Stomach (tissue), 8 donors: ENCODE measurements at regions not wholly inside any gene's neighbourhood (a gene's known extent, or its start where the extent isn't known, plus 50 kb on each side); places are given as distances from the start of the nearest gene placed in this dataset.
"Not testable (repeated sequence)": the region's sequence is repeated elsewhere in the genome, so short reads cannot be mapped to it uniquely, and the experiment has no call there.

Experiments used
- DNase-seq, 2 donors: peaks; one replicate each; pipeline versions ENCODE4 v3.0.0 to v3.0.0-alpha.2; 2013 to 2019
- H3K27ac ChIP-seq, 5 donors: fragments of 200-600 bp in 4 of 5; sonication (generic) in 4 of 5; one replicate each; pipeline ENCODE4 v1.5.1; 2013 to 2019; ENCODE audit warnings: mild to moderate bottlenecking in 1 of 5, moderate library complexity in 1 of 5
- H3K27me3 ChIP-seq, 3 donors: fragments of 200-600 bp; sonication (generic); one replicate each; pipeline ENCODE4 v1.5.1; 2017 to 2019; ENCODE audit warnings: mixed run types in 1 of 3
- H3K36me3 ChIP-seq, 4 donors: fragments of 200-600 bp; sonication (generic); 1 replicate in 3 of 4; 2 replicates in 1 of 4; pipeline ENCODE4 v1.5.1; 2016 to 2019
- H3K4me1 ChIP-seq, 4 donors: fragments of 200-600 bp; sonication (generic); one replicate each; pipeline ENCODE4 v1.5.1; 2016 to 2019
- H3K4me3 ChIP-seq, 4 donors: fragments of 200-600 bp; sonication (generic) in 3 of 4; one replicate each; pipeline ENCODE4 v1.5.1; 2016 to 2019; ENCODE audit warnings: mild to moderate bottlenecking in 1 of 4
- H3K9me3 ChIP-seq, 4 donors: fragments of 200-600 bp; sonication (generic); one replicate each; pipeline ENCODE4 v1.5.1; 2016 to 2019
- EP300 ChIP-seq: sonication (generic); formaldehyde crosslinking; IDR thresholded peaks from one replicate; pipeline ENCODE4 v1.6.1; 2017; ENCODE audit warnings: antibody characterized with exemption
- POLR2A ChIP-seq, 4 donors: fragments of 450-650 bp; IDR thresholded peaks; one replicate each; pipeline ENCODE4 v1.6.1; 2016; ENCODE audit warnings: antibody characterized with exemption in 4 of 4, control low read depth in 2 of 4, mild to moderate bottlenecking in 1 of 4, moderate library complexity in 1 of 4
- POLR2AphosphoS5 ChIP-seq, 3 donors: sonication (generic); formaldehyde crosslinking; IDR thresholded peaks; one replicate each; pipeline ENCODE4 v1.6.1; 2016; ENCODE audit warnings: antibody characterized with exemption in 3 of 3
- WGBS, 5 donors: extraction: QIAGEN DNeasy Blood & Tissue Kit in 3 of 5; methylation state at CpG; one replicate each; pipeline versions ENCODE4 v1.1.5 to v1.1.7; 2013 to 2018; 5-methylcytosine and 5-hydroxymethylcytosine counted together
- intact Hi-C: fragments of 100-400 bp; cut with DNase I; formaldehyde crosslinking; loops from one replicate; pipeline ENCODE4 v1.15.1; 2023; ENCODE audit warnings: low total_unique reads
- TF ChIP-seq, protein P1 (sequence below), 7 experiments: fragments of 450-650 bp in 4 of 7; fragments of 200-600 bp in 3 of 7; sonication (generic) in 3 of 7; IDR thresholded peaks; one replicate each; pipeline ENCODE4 v1.5.1; 2016 to 2019; ENCODE audit warnings: antibody characterized with exemption in 7 of 7, control low read depth in 2 of 7, mild to moderate bottlenecking in 1 of 7
- donor health status: healthy with polysubstance abuse.
- donor health status: Bipolar disorder and iron deficiency.
- donor health status: healthy.

DNA sequence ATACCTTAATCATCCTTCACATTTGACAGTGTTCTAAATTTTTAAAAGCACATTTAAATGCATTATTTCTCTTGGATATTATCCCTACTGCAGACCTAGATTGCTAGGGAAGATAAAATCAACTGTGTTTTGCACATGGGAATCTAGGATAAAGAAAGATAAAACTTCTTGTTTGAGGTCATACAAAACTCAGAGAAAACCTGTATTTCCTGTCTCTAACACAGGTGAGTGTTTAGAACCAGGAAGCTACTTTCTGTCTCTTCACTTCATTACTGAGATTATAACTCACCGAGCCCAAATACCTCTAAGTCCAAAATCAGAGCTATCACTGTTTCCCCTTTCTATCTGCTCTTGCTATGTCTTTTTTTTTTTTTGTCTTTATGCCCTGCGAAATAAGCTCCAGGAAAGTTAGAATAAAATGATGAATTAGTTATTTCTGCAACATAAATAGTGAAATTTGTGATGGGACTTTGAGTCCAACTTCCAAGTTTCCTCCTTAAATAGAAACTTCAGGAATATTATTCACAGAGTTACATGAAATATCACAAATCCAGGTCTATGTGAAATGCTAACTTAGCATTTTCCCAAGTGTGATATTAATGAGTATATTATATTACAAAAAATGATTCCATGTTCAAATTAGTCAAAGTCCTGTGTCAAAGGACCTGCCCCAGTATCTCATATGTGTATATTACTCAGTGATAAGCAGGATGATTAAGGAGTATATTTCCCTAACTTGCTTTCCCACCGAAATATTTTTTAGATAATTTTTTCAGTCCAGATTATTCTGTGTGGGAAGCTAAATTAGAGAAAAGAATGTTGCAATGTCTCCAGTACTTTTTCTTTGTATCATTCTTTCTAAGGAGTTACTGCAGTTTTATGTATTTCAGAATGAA, 226.4 kb downstream of the PLA2G4A start:
- H3K4me3 ChIP-seq, result no peak overlapping the region
- no peaks in the 10 kb centered on the region for H3K9me3 ChIP-seq
- no peak for TF ChIP-seq POLR2A (IDR thresholded peaks at IDR 0.05)
- no peaks in the 10 kb centered on the region for H3K36me3 ChIP-seq
- WGBS, 5 donors, result 47 to 62% (median 58%) methylated on average over 3 of the region's 3 CpGs
- no peak for DNase-seq
- no peaks in the 10 kb centered on the region for H3K27me3 ChIP-seq
- intact Hi-C loops, result no loop called here
- no peak overlapping the region for H3K27ac ChIP-seq
- H3K4me1 ChIP-seq, result no peaks in the 10 kb centered on the region

DNA sequence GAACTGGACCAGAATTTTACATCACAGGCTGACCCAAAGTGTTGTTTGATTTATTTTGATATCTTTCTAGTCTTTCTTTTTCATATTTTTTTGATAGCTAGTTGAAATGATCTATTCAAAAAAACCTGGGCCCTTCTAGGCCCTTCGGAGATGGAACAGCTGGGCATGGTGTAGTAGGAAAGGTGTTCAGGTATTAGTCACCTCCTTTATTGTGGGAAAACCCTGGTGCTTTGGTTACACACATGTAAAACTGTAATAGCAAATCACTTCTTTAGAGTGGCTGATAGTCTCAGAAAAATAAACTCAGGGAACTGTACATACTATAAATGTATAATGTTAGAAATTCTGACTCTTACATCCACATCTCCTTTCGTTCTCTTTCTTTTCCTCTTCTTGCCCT, 234.5 kb downstream of the PLA2G4A start:
- H3K4me1 ChIP-seq, result no peaks in the 10 kb centered on the region
- no peak for DNase-seq
- WGBS, 5 donors, result 75 to 84% (median 78%) methylated on average over 2 of the region's 2 CpGs
- intact Hi-C loops, result no loop called here
- no peak overlapping the region for H3K4me3 ChIP-seq
- no peak overlapping the region for H3K27ac ChIP-seq
- no peaks in the 10 kb centered on the region for H3K27me3 ChIP-seq
- TF ChIP-seq EP300 (no peak), POLR2AphosphoS5 (IDR thresholded peaks at IDR 0.05) (no peak), POLR2A (IDR thresholded peaks at IDR 0.05) (no peak)
- TF ChIP-seq, protein P1, sequence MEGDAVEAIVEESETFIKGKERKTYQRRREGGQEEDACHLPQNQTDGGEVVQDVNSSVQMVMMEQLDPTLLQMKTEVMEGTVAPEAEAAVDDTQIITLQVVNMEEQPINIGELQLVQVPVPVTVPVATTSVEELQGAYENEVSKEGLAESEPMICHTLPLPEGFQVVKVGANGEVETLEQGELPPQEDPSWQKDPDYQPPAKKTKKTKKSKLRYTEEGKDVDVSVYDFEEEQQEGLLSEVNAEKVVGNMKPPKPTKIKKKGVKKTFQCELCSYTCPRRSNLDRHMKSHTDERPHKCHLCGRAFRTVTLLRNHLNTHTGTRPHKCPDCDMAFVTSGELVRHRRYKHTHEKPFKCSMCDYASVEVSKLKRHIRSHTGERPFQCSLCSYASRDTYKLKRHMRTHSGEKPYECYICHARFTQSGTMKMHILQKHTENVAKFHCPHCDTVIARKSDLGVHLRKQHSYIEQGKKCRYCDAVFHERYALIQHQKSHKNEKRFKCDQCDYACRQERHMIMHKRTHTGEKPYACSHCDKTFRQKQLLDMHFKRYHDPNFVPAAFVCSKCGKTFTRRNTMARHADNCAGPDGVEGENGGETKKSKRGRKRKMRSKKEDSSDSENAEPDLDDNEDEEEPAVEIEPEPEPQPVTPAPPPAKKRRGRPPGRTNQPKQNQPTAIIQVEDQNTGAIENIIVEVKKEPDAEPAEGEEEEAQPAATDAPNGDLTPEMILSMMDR (IDR thresholded peaks at IDR 0.05), result no peak
- no peaks in the 10 kb centered on the region for H3K9me3 ChIP-seq
- H3K36me3 ChIP-seq, result no peaks in the 10 kb centered on the region

DNA sequence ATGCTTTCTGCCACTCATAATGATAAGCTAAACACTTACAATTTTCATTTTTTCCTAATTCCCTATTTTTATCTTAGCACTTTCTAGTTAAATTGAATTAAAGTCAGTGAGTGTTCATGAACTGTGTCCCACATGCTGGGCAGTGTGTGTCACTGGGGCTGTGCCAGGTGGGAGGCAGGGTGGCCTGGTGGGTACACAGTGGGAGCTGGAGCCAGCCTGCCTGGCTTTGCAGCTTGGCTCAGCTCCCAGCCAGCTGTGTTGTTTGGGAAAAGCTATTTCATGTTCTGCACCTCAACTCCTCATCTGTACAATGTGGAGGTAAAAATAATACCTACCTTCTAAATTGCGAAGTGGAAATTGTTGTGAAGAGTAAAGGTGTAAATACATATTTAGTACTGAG, 238.4 kb downstream of the PLA2G4A start:
- Histone ChIP-seq H3K9me3 (no peaks in the 10 kb centered on the region), H3K27me3 (no peaks in the 10 kb centered on the region), H3K4me1 (no peaks in the 10 kb centered on the region), H3K36me3 (no peaks in the 10 kb centered on the region), H3K27ac (no peak overlapping the region), H3K4me3 (no peak overlapping the region)
- DNase-seq, result peak; percentile 26 to 40
- 82 to 95% (median 89%) methylated on average over 1 of the region's 1 CpG for WGBS, 5 donors
- intact Hi-C loops, result no loop called here
- TF ChIP-seq EP300 (no peak), POLR2A (IDR thresholded peaks at IDR 0.05) (no peak), POLR2AphosphoS5 (IDR thresholded peaks at IDR 0.05) (no peak)
- TF ChIP-seq, protein P1 (IDR thresholded peaks at IDR 0.05), result no peak

GRCh38 chr1:187070076-187070475, 241.3 kb downstream of the PLA2G4A start:
- H3K4me3 ChIP-seq, result no peak overlapping the region
- no peak for DNase-seq
- 66 to 75% (median 71%) methylated on average over 3 of the region's 3 CpGs for WGBS, 5 donors
- intact Hi-C loops, result no loop called here
- no peak overlapping the region for H3K27ac ChIP-seq
- H3K4me1 ChIP-seq, result no peaks in the 10 kb centered on the region
- no peaks in the 10 kb centered on the region for H3K36me3 ChIP-seq
- H3K27me3 ChIP-seq, result no peaks in the 10 kb centered on the region
- peaks cover 0 to 14% (median 6%) of the 10 kb centered on the region in 4 donors for H3K9me3 ChIP-seq
- TF ChIP-seq POLR2AphosphoS5 (IDR thresholded peaks at IDR 0.05), result no peak
- no peak for TF ChIP-seq EP300
- TF ChIP-seq, protein P1 (IDR thresholded peaks at IDR 0.05), result no peak
- no peak for TF ChIP-seq POLR2A (IDR thresholded peaks at IDR 0.05)

DNA sequence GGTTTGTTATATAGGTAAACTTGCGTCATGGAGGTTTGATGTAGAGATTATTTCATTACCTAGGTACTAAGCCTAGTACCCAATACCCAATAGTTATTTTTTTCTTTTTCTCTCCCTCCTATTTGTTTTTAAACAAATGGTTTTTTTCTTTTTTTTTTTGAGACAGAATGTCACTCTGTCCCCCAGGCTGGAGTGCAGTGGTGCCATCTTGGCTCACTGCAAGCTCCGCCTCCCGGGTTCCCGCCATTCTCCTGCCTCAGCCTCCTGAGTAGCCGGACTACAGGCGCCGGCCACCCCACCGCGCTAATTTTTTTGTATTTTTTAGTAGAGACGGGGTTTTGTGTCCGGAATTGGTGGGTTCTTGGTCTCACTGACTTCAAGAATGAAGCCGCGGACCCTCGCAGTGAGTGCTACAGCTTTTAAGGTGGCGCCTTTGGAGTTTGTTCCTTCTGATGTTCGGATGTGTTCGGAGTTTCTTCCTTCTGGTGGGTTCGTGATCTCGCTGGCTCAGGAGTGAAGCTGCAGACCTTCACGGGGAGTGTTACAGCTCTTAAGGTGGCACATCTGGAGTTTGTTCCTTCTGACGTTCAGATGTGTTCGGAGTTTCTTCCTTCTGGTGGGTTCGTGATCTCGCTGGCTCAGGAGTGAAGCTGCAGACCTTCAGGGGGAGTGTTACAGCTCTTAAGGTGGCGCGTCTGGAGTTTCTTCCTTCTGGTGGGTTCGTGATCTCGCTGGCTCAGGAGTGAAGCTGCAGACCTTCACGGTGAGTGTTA, 243.7 kb downstream of the PLA2G4A start:
- H3K36me3 ChIP-seq, DNase-seq, H3K27me3 ChIP-seq, intact Hi-C loops, H3K27ac ChIP-seq, H3K4me1 ChIP-seq: not testable (repeated sequence)
- Histone ChIP-seq H3K4me3 (peak overlapping the region; percentile 9 to 22 (median 17)), H3K9me3 (peaks cover 0 to 14% (median 6%) of the 10 kb centered on the region in 4 donors)
- 83 to 89% (median 86%) methylated on average over 29 of the region's 29 CpGs for WGBS, 5 donors

DNA sequence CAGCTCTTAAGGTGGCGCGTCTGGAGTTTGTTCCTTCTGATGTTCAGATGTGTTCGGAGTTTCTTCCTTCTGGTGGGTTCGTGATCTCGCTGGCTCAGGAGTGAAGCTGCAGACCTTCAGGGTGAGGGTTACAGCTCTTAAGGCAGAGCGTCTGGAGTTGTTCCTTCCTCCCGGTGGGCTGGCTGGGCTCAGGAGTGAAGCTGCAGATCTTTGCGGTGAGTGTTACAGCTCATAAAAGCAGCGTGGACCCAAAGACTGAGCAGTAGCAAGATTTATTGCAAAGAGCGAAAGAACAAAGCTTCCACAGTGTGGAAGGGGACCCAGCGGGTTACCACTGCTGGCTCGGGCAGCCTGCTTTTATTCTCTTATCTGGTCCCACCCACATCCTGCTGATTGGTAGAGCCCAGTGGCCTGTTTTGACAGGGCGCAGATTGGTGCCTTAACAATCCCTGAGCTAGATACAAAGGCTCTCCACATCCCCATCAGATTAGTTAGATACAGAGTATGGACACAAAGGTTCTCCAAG, 244.3 kb downstream of the PLA2G4A start:
- intact Hi-C loops, DNase-seq: not testable (repeated sequence)
- peak overlapping the region; percentile 9 to 22 (median 17) for H3K4me3 ChIP-seq

GRCh38 chr1:187073634-187074245, 245.0 kb downstream of the PLA2G4A start:
- H3K27me3 ChIP-seq, H3K36me3 ChIP-seq, H3K27ac ChIP-seq, H3K4me1 ChIP-seq, intact Hi-C loops, DNase-seq, H3K4me3 ChIP-seq: not testable (repeated sequence)
- peaks cover 0 to 14% (median 6%) of the 10 kb centered on the region in 4 donors for H3K9me3 ChIP-seq
- WGBS, 5 donors, result 92 to 96% (median 95%) methylated on average over 3 to 35 of the region's 35 CpGs

More for the DNA sequence above, 244.3 kb downstream of the PLA2G4A start:
- not testable (repeated sequence) for H3K36me3 ChIP-seq, H3K27me3 ChIP-seq, H3K4me1 ChIP-seq, H3K27ac ChIP-seq
- 70 to 85% (median 80%) methylated on average over 12 to 13 of the region's 13 CpGs for WGBS, 5 donors
- H3K9me3 ChIP-seq, result peaks cover 0 to 14% (median 6%) of the 10 kb centered on the region in 4 donors
